ENCODE measurements at regions not wholly inside any gene's neighbourhood (a gene's known extent, or its start where the extent isn't known, plus 50 kb on each side); places are given as distances from the start of the nearest gene placed in this dataset.

- TF ChIP-seq CTCF (IDR thresholded peaks at IDR 0.05; ENCODE audit: extremely low read depth in 1 of 2, insufficient read depth in 1 of 2, low read depth in 1 of 2, low read length in 2 of 2): no peak
- no peak for TF ChIP-seq POLR2A (IDR thresholded peaks at IDR 0.05; ENCODE audit: low read depth, low read length)
- TF ChIP-seq EZH2 (IDR thresholded peaks at IDR 0.05; ENCODE audit: borderline replicate concordance, low read depth, low read length, severe bottlenecking): no peak
- TF ChIP-seq MAX (IDR thresholded peaks at IDR 0.05; ENCODE audit: insufficient read depth, insufficient read length): no peak
- TF ChIP-seq FOS (IDR thresholded peaks at IDR 0.05; ENCODE audit: borderline replicate concordance, insufficient read depth, low read length): no peak
- no peak for TF ChIP-seq POLR2AphosphoS5 (IDR thresholded peaks at IDR 0.05; ENCODE audit: insufficient read depth, low read depth, low read length)
- no peak for TF ChIP-seq JUN (IDR thresholded peaks at IDR 0.05; ENCODE audit: borderline replicate concordance, insufficient read depth, insufficient read length, low read depth)
These were observed 133.4 kb upstream of the OSMR start for GRCh38 chr5:38712391-38712790.
